SK-N-SH (cell line): ENCODE measurements at regions not wholly inside any gene's neighbourhood (a gene's known extent, or its start where the extent isn't known, plus 50 kb on each side); places are given as distances from the start of the nearest gene placed in this dataset.

Experiments
- CTCF ChIA-PET: fragments of 300-600, 350-600 bp; formaldehyde crosslinking; extraction: SDS; loops from one replicate; lab custom pipeline; 2021; lab: Yijun Ruan, JAX
- POLR2A ChIA-PET: fragments of 350-600 bp; sonication (Branson Sonifier 250); formaldehyde crosslinking; extraction: SDS; loops from one replicate; lab custom pipeline; 2020; ENCODE audit warnings: antibody characterized with exemption, inconsistent platforms; lab: Yijun Ruan, JAX
- DNase-seq: peaks from one replicate; pipeline ENCODE4 v3.0.0; 2012
- H2AFZ ChIP-seq: fragments of 200-600 bp; sonication (generic); 2 replicates; pipeline ENCODE4 v1.8.1; 2016; ENCODE audit warnings: antibody characterized with exemption, mild to moderate bottlenecking, low read depth
- H3F3A ChIP-seq: fragments of 200-600 bp; sonication (generic); replicated peaks from 2 replicates; pipeline ENCODE3; 2016; ENCODE audit warnings: antibody characterized with exemption, mild to moderate bottlenecking; ENCODE audit not compliant: insufficient read depth
- H3K27ac ChIP-seq, 2 experiments: fragments of 200-500 bp in 1 of 2; fragments of 200-600 bp in 1 of 2; sonication (Bioruptor generic) in 1 of 2; sonication (generic), shearing (Covaris generic) in 1 of 2; 2 replicates each; pipeline versions ENCODE4 v1.5.1 to v1.6.1; 2014 to 2016; ENCODE audit warnings: low read depth in 2 of 2, inconsistent platforms in 1 of 2, low read length in 1 of 2, mild to moderate bottlenecking in 1 of 2, mixed read lengths in 1 of 2
- H3K27me3 ChIP-seq: fragments of 200-600 bp; sonication (generic), shearing (Covaris generic); 2 replicates; pipeline ENCODE4 v1.6.1; 2016; ENCODE audit warnings: mixed run types; ENCODE audit not compliant: insufficient read depth
- H3K36me3 ChIP-seq, 2 experiments: fragments of 200-500 bp in 1 of 2; fragments of 200-600 bp in 1 of 2; sonication (Bioruptor generic) in 1 of 2; sonication (generic) in 1 of 2; replicated peaks in 1 of 2; 2 replicates each; pipeline versions ENCODE3 to v1.5.1; 2014 to 2016; ENCODE audit warnings: low read length in 1 of 2, mild to moderate bottlenecking in 1 of 2; ENCODE audit not compliant: insufficient read depth in 2 of 2, control insufficient read depth in 1 of 2
- H3K4me1 ChIP-seq, 2 experiments: fragments of 200-500 bp in 1 of 2; fragments of 200-600 bp in 1 of 2; sonication (Bioruptor generic) in 1 of 2; sonication (generic), shearing (Covaris generic) in 1 of 2; 2 replicates each; pipeline versions ENCODE4 v1.5.1 to v1.6.1; 2014 to 2016; ENCODE audit warnings: low read depth in 1 of 2, low read length in 1 of 2, mixed run types in 1 of 2; ENCODE audit not compliant: insufficient read depth in 2 of 2, control insufficient read depth in 1 of 2
- H3K4me2 ChIP-seq: fragments of 200-600 bp; sonication (generic), shearing (Covaris generic); 2 replicates; pipeline ENCODE4 v1.6.1; 2017; ENCODE audit warnings: mixed run types
- H3K4me3 ChIP-seq, 2 experiments: fragments of 200-500 bp in 1 of 2; fragments of 200-600 bp in 1 of 2; sonication (Bioruptor generic) in 1 of 2; sonication (generic), shearing (Covaris generic) in 1 of 2; 2 replicates each; pipeline versions ENCODE4 v1.5.1 to v1.8.1; 2014 to 2016; ENCODE audit warnings: low read depth in 2 of 2, inconsistent platforms in 1 of 2, low read length in 1 of 2, mild to moderate bottlenecking in 1 of 2, mixed read lengths in 1 of 2, moderate library complexity in 1 of 2
- H3K79me2 ChIP-seq: fragments of 200-600 bp; sonication (generic); 2 replicates; pipeline ENCODE4 v1.8.1; 2017; ENCODE audit warnings: mild to moderate bottlenecking; ENCODE audit not compliant: insufficient read depth
- H3K9ac ChIP-seq: fragments of 200-600 bp; sonication (generic); 2 replicates; pipeline ENCODE4 v1.6.1; 2017; ENCODE audit warnings: mixed run types
- H3K9me2 ChIP-seq: fragments of 200-600 bp; sonication (generic); 2 replicates; pipeline ENCODE4 v1.6.1; 2017; ENCODE audit warnings: mixed run types
- H3K9me3 ChIP-seq: fragments of 200-600 bp; sonication (generic); 2 replicates; pipeline ENCODE4 v1.6.1; 2017; ENCODE audit warnings: mixed run types, mild to moderate bottlenecking, moderate library complexity
- H4K20me1 ChIP-seq: fragments of 200-600 bp; sonication (generic); 2 replicates; pipeline ENCODE4 v1.6.1; 2017; ENCODE audit warnings: mild to moderate bottlenecking, mixed run types; ENCODE audit not compliant: insufficient read depth
- CHD2 ChIP-seq: fragments of 150-350 bp; IDR thresholded peaks from 2 replicates; pipeline ENCODE4 v1.6.1; 2018; ENCODE audit warnings: low read length; ENCODE audit not compliant: partially characterized antibody
- EZH2phosphoT487 ChIP-seq: fragments of 200-600 bp; sonication (generic); IDR thresholded peaks from 2 replicates; pipeline ENCODE4 v1.6.1; 2017; ENCODE audit warnings: low read depth, mixed run types, mild to moderate bottlenecking, antibody characterized with exemption, moderate library complexity, borderline replicate concordance
- FOSL2 ChIP-seq: IDR thresholded peaks from 2 replicates; pipeline ENCODE4 v1.4.0; 2012; ENCODE audit warnings: low read depth, mild to moderate bottlenecking, moderate library complexity, borderline replicate concordance
- FOXJ3 ChIP-seq: sonication (generic); formaldehyde crosslinking; IDR thresholded peaks from 2 replicates; pipeline ENCODE4 v1.5.1; 2020; ENCODE audit warnings: mild to moderate bottlenecking, missing genetic modification reagents
- FOXM1 ChIP-seq: IDR thresholded peaks from 2 replicates; pipeline ENCODE4 v1.4.0; 2012; ENCODE audit warnings: low read depth, mild to moderate bottlenecking
- GABPA ChIP-seq: IDR thresholded peaks from 2 replicates; pipeline ENCODE4 v1.4.0; 2012; ENCODE audit warnings: low read depth, mild to moderate bottlenecking
- JUND ChIP-seq: IDR thresholded peaks from 2 replicates; pipeline ENCODE4 v1.4.0; 2012
- MXI1 ChIP-seq: IDR thresholded peaks from 2 replicates; pipeline ENCODE4 v1.6.1; 2012; ENCODE audit warnings: mild to moderate bottlenecking, low read depth, low read length, improper control_type of control experiment
- PBX3 ChIP-seq: IDR thresholded peaks from 2 replicates; pipeline ENCODE4; 2012
- RAD21 ChIP-seq: IDR thresholded peaks from 2 replicates; pipeline ENCODE4 v1.6.1; 2012; ENCODE audit warnings: mild to moderate bottlenecking, low read length
- RCOR1 ChIP-seq: fragments of 150-350 bp; IDR thresholded peaks from 2 replicates; pipeline ENCODE4 v1.6.1; 2017; ENCODE audit warnings: antibody characterized with exemption, low read length
- REST ChIP-seq: IDR thresholded peaks from 2 replicates; pipeline ENCODE4 v1.6.1; 2012; ENCODE audit warnings: mild to moderate bottlenecking, low read depth, low read length, moderate library complexity
- RXRA ChIP-seq: IDR thresholded peaks from 2 replicates; pipeline ENCODE4 v1.4.0; 2012; ENCODE audit warnings: low read depth, mild to moderate bottlenecking, borderline replicate concordance
- SMC3 ChIP-seq: IDR thresholded peaks from 2 replicates; pipeline ENCODE4 v1.6.1; 2012; ENCODE audit warnings: low read depth, low read length, improper control_type of control experiment
- TAF1 ChIP-seq: IDR thresholded peaks from 2 replicates; pipeline ENCODE4 v1.6.1; 2012; ENCODE audit warnings: low read depth, mild to moderate bottlenecking, low read length, moderate library complexity, borderline replicate concordance
- TEAD4 ChIP-seq: IDR thresholded peaks from 2 replicates; pipeline ENCODE4 v1.4.0; 2012; ENCODE audit warnings: mild to moderate bottlenecking, borderline replicate concordance; ENCODE audit not compliant: insufficient read depth
- USF1 ChIP-seq: IDR thresholded peaks from 2 replicates; pipeline ENCODE4 v1.4.0; 2012; ENCODE audit warnings: low read depth, borderline replicate concordance
- YY1 ChIP-seq: IDR thresholded peaks from 2 replicates; pipeline ENCODE4 v1.4.0; 2012; ENCODE audit warnings: low read depth, mild to moderate bottlenecking
- ZBTB33 ChIP-seq: IDR thresholded peaks from 2 replicates; pipeline ENCODE4 v1.4.0; 2012; ENCODE audit warnings: low read depth, borderline replicate concordance
- WGBS: methylation state at CpG from one replicate; pipeline ENCODE4 v1.1.6; 2017; ENCODE audit warnings: low lambda C conversion rate; 5-methylcytosine and 5-hydroxymethylcytosine counted together
- TF ChIP-seq, protein P1 (sequence below): IDR thresholded peaks from 2 replicates; pipeline ENCODE4 v1.4.0; 2012; ENCODE audit warnings: low read depth

DNA sequence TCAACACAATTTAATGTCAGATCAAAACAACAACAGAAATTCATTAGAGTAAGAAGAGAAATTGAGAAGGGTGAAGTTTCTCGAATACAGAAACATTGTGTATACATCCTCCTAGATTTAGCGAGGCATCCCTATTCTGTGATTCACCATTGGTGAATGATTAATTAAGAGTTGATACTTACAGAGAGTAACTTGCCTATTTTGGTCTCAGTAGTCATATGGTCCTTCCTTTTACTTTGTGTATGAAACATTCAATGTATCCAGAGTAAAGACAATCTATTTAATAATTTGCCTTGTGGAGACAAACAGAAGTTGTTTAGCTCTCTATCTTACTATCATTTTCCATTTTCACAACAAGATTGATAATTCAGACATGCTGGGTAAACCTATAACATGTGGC, 432.0 kb downstream of the ZPLD1 start:
- no peaks in the 10 kb centered on the region for H3F3A ChIP-seq
- H3K9me3 ChIP-seq, result no peaks in the 10 kb centered on the region
- no peak for TF ChIP-seq PBX3
- no peaks in the 10 kb centered on the region for H3K9me2 ChIP-seq
- ChIA-PET CTCF (interaction anchor here (0.8 kb wide), 1 partner anchor 341 kb away, joined by 3 read pairs; no protein-coding TSS in a partner anchor), POLR2A (no interaction called here)
- H3K36me3 ChIP-seq, result no peaks in the 10 kb centered on the region
- DNase-seq, result no peak
- H3K4me1 ChIP-seq, result no peaks in the 10 kb centered on the region
- H3K79me2 ChIP-seq, result no peaks in the 10 kb centered on the region
- WGBS, result 73% methylated on average over 2 of the region's 2 CpGs
- no peaks in the 10 kb centered on the region for H4K20me1 ChIP-seq
- no peak overlapping the region for H3K4me2 ChIP-seq
- H3K9ac ChIP-seq, result no peak overlapping the region
- no peak overlapping the region for H2AFZ ChIP-seq
- H3K4me3 ChIP-seq, result no peak overlapping the region
- H3K27me3 ChIP-seq, result no peaks in the 10 kb centered on the region
- H3K27ac ChIP-seq, result no peak overlapping the region

DNA sequence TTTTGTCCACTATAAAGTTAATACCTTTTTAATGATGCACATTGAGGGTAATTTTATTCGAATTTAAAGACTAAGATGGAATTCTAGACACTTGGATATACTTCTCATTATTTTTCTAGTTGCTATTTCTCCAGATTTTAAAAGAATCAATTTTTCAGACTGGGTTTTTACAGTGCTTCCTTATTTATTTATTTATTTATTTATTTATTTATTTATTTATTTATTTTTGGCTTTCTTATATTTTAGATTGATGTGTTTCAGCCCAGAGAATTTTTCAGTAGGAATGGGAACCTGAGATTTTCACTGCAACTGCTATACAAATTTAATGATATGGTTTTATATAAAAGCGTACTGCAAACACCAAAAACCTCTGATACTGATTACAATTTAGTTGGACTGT, 448.7 kb downstream of the ZPLD1 start:
- POLR2A ChIA-PET, result no interaction called here
- Histone ChIP-seq H3K27ac (no peak overlapping the region), H3K79me2 (no peaks in the 10 kb centered on the region), H3K27me3 (no peaks in the 10 kb centered on the region), H3K36me3 (no peaks in the 10 kb centered on the region), H3K4me1 (no peaks in the 10 kb centered on the region), H3K9ac (no peak overlapping the region), H3K4me3 (no peak overlapping the region), H3K9me2 (no peaks in the 10 kb centered on the region), H3K4me2 (no peak overlapping the region), H2AFZ (no peak overlapping the region), H3F3A (no peaks in the 10 kb centered on the region), H3K9me3 (no peaks in the 10 kb centered on the region), H4K20me1 (no peaks in the 10 kb centered on the region)
- CTCF ChIA-PET, result no interaction called here
- WGBS, result 54% methylated on average over 2 of the region's 2 CpGs
- no peak for TF ChIP-seq TEAD4
- TF ChIP-seq USF1, result no peak
- no peak for TF ChIP-seq FOXM1
- TF ChIP-seq CHD2, result no peak
- no peak for TF ChIP-seq TAF1
- TF ChIP-seq EZH2phosphoT487, result no peak
- TF ChIP-seq, protein P1, sequence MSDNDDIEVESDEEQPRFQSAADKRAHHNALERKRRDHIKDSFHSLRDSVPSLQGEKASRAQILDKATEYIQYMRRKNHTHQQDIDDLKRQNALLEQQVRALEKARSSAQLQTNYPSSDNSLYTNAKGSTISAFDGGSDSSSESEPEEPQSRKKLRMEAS, result no peak
- no peak for TF ChIP-seq RCOR1
- no peak for TF ChIP-seq YY1
- TF ChIP-seq FOSL2, result no peak
- TF ChIP-seq REST, result no peak
- TF ChIP-seq FOXJ3 (CRISPR knock-in tag), result no peak
- TF ChIP-seq RAD21, result no peak
- no peak for TF ChIP-seq MXI1
- TF ChIP-seq JUND, result no peak
- no peak for TF ChIP-seq SMC3
- TF ChIP-seq ZBTB33, result no peak
- TF ChIP-seq GABPA, result no peak
- TF ChIP-seq RXRA, result no peak
- no peak for DNase-seq
